H9 (cell line): ENCODE measurements at regions not wholly inside any gene's neighbourhood (a gene's known extent, or its start where the extent isn't known, plus 50 kb on each side); places are given as distances from the start of the nearest gene placed in this dataset.

Source experiments
- DNase-seq: peaks from one replicate; pipeline ENCODE4 v3.0.0-alpha.2; 2017
- H2AFZ ChIP-seq: one replicate; pipeline ENCODE4 v1.6.1; 2013; ENCODE audit warnings: mild to moderate bottlenecking, low read length, control low read depth, moderate library complexity
- H2AK5ac ChIP-seq: 2 replicates; pipeline ENCODE4 v1.6.1; 2013; ENCODE audit warnings: low read length, control low read depth, mixed read lengths; ENCODE audit not compliant: insufficient read length
- H2BK120ac ChIP-seq: one replicate; pipeline ENCODE4 v1.6.1; 2013; ENCODE audit warnings: low read depth, mild to moderate bottlenecking, low read length, control low read depth, inconsistent platforms; ENCODE audit not compliant: poor library complexity, severe bottlenecking
- H2BK12ac ChIP-seq: 2 replicates; pipeline ENCODE4 v1.6.1; 2013; ENCODE audit warnings: low read length, control low read depth, mixed read lengths, low read depth; ENCODE audit not compliant: insufficient read length
- H2BK15ac ChIP-seq: 2 replicates; pipeline ENCODE4 v1.6.1; 2013; ENCODE audit warnings: low read depth, low read length, control low read depth
- H2BK20ac ChIP-seq: one replicate; pipeline ENCODE4 v1.6.1; 2013; ENCODE audit warnings: low read depth, mild to moderate bottlenecking, low read length, control low read depth, inconsistent platforms; ENCODE audit not compliant: poor library complexity, severe bottlenecking
- H2BK5ac ChIP-seq: 2 replicates; pipeline ENCODE4 v1.6.1; 2013; ENCODE audit warnings: low read length, control low read depth, mixed read lengths; ENCODE audit not compliant: insufficient read length
- H3K14ac ChIP-seq: 2 replicates; pipeline ENCODE4 v1.6.1; 2013; ENCODE audit warnings: low read length, control low read depth; ENCODE audit not compliant: insufficient read depth
- H3K18ac ChIP-seq: 2 replicates; pipeline ENCODE4 v1.6.1; 2013; ENCODE audit warnings: low read depth, mild to moderate bottlenecking, mixed read lengths, low read length, control low read depth; ENCODE audit not compliant: insufficient read length
- H3K23ac ChIP-seq: 2 replicates; pipeline ENCODE4 v1.6.1; 2013; ENCODE audit warnings: low read length, control low read depth, mixed read lengths, low read depth; ENCODE audit not compliant: insufficient read length
- H3K23me2 ChIP-seq: 2 replicates; pipeline ENCODE4 v1.6.1; 2013; ENCODE audit warnings: low read depth, mild to moderate bottlenecking, mixed read lengths, low read length, control low read depth; ENCODE audit not compliant: insufficient read length, poor library complexity, severe bottlenecking
- H3K27ac ChIP-seq: 2 replicates; pipeline ENCODE4 v1.5.1; 2013; ENCODE audit warnings: low read length, control low read depth, mixed read lengths, low read depth; ENCODE audit not compliant: insufficient read length
- H3K27me3 ChIP-seq: 2 replicates; pipeline ENCODE4 v1.6.1; 2013; ENCODE audit warnings: low read length, control low read depth, inconsistent platforms; ENCODE audit not compliant: insufficient read depth
- H3K4ac ChIP-seq: 2 replicates; pipeline ENCODE4 v1.6.1; 2013; ENCODE audit warnings: low read depth, mild to moderate bottlenecking, control low read depth, inconsistent platforms, low read length, moderate library complexity
- H3K4me1 ChIP-seq: 2 replicates; pipeline ENCODE4 v1.6.1; 2013; ENCODE audit warnings: low read length, control low read depth, inconsistent platforms; ENCODE audit not compliant: insufficient read depth
- H3K4me2 ChIP-seq: 2 replicates; pipeline ENCODE4 v1.6.1; 2013; ENCODE audit warnings: low read length, control low read depth, mixed read lengths; ENCODE audit not compliant: insufficient read length, insufficient read depth
- H3K56ac ChIP-seq: 2 replicates; pipeline ENCODE4 v1.6.1; 2013; ENCODE audit warnings: low read depth, mild to moderate bottlenecking, mixed read lengths, low read length, control low read depth; ENCODE audit not compliant: insufficient read length
- H3K79me1 ChIP-seq: 2 replicates; pipeline ENCODE4 v1.6.1; 2013; ENCODE audit warnings: low read depth, mild to moderate bottlenecking, moderate library complexity, low read length, control low read depth, inconsistent platforms; ENCODE audit not compliant: insufficient read depth, poor library complexity, severe bottlenecking
- H3K79me2 ChIP-seq: 2 replicates; pipeline ENCODE4 v1.6.1; 2013; ENCODE audit warnings: low read length, control low read depth, inconsistent platforms; ENCODE audit not compliant: insufficient read depth
- H3K9ac ChIP-seq: 2 replicates; pipeline ENCODE4 v1.6.1; 2013; ENCODE audit warnings: low read length, control low read depth, mixed read lengths; ENCODE audit not compliant: insufficient read length; ENCODE audit errors: extremely low read depth
- H3K9me3 ChIP-seq: one replicate; pipeline ENCODE4 v1.6.1; 2013; ENCODE audit warnings: low read depth, low read length, inconsistent platforms; ENCODE audit not compliant: control insufficient read depth
- H3T11ph ChIP-seq: one replicate; pipeline ENCODE4 v1.6.1; 2013; ENCODE audit warnings: mild to moderate bottlenecking, low read length, control low read depth, inconsistent platforms
- H4K20me1 ChIP-seq: one replicate; pipeline ENCODE4 v1.6.1; 2013; ENCODE audit not compliant: control insufficient read depth, insufficient read length, insufficient read depth
- H4K5ac ChIP-seq: 2 replicates; pipeline ENCODE4 v1.6.1; 2013; ENCODE audit warnings: low read depth, mild to moderate bottlenecking, mixed read lengths, low read length, control low read depth; ENCODE audit not compliant: insufficient read length
- H4K8ac ChIP-seq: replicated peaks from 2 replicates; pipeline ENCODE4 v1.6.1; 2013; ENCODE audit warnings: low read length, control low read depth, mixed read lengths, low read depth; ENCODE audit not compliant: insufficient read length
- H4K91ac ChIP-seq: 2 replicates; pipeline ENCODE4 v1.6.1; 2013; ENCODE audit warnings: low read depth, mild to moderate bottlenecking, moderate library complexity, mixed read lengths, low read length, control low read depth; ENCODE audit not compliant: insufficient read length
- H3K27ac Mint-ChIP-seq, 3 experiments: 2 replicates in 2 of 3; 3 replicates in 1 of 3; pipeline ENCODE4 v1.8.0; 2020 to 2021; ENCODE audit warnings: mixed read lengths in 3 of 3, mild to moderate bottlenecking in 1 of 3, moderate library complexity in 1 of 3
- H3K27me3 Mint-ChIP-seq: 2 replicates; pipeline ENCODE4 v1.8.0; 2021; ENCODE audit warnings: low read depth, mild to moderate bottlenecking, moderate library complexity, mixed read lengths
- H3K36me3 Mint-ChIP-seq, 3 experiments: 2 replicates in 2 of 3; 3 replicates in 1 of 3; pipeline ENCODE4 v1.8.0; 2020 to 2021; ENCODE audit warnings: low read depth in 3 of 3, mixed read lengths in 3 of 3; ENCODE audit not compliant: insufficient read depth in 1 of 3
- H3K4me1 Mint-ChIP-seq, 2 experiments: 2 replicates each; pipeline ENCODE4 v1.8.0; 2020; ENCODE audit warnings: mixed read lengths in 2 of 2
- H3K4me3 Mint-ChIP-seq, 2 experiments: 2 replicates in 1 of 2; 3 replicates in 1 of 2; pipeline ENCODE4 v1.8.0; 2020 to 2021; ENCODE audit warnings: mild to moderate bottlenecking in 2 of 2, mixed read lengths in 2 of 2, moderate library complexity in 1 of 2
- H3K9me3 Mint-ChIP-seq, 2 experiments: 2 replicates in 1 of 2; 3 replicates in 1 of 2; pipeline ENCODE4 v1.8.0; 2020; ENCODE audit warnings: mild to moderate bottlenecking in 2 of 2, mixed read lengths in 2 of 2, moderate library complexity in 1 of 2
- CTCF ChIP-seq: fragments of 200-600 bp; sonication (generic); conservative IDR thresholded peaks from 3 replicates; pipeline ENCODE4 v1.8.0; 2021; ENCODE audit warnings: antibody characterized with exemption, mild to moderate bottlenecking
- WGBS: extraction: QIAGEN DNeasy Blood & Tissue Kit; methylation state at CpG from one replicate; pipeline ENCODE4 v1.1.7; 2013; ENCODE audit warnings: missing lambda C conversion rate, low lambda C conversion rate, mixed read lengths; ENCODE audit not compliant: insufficient read length; ENCODE audit errors: extremely low coverage; 5-methylcytosine and 5-hydroxymethylcytosine counted together

DNA sequence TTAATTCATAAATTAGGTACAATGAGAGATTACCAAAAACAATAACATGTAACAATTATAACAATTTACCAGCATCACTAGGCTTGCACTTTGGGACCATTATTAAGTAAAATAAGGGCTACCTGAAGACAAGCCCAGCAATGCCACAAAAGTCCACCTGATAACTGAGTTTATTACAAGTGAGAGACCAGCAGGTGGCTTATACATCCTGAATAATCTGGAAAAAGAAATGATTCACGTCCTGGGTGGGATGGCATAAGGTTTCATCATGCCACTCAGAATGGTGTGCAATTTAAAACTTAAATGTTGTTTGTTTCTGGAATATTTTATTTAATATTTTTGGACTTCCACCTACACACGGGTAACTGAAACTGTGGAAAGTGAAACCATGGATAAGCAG, 1287.1 kb upstream of the GBE1 start:
- no peak overlapping the region for H3K27ac Mint-ChIP-seq
- Histone ChIP-seq H3K9me3 (no peaks in the 10 kb centered on the region), H3K9ac (no peak overlapping the region), H2BK15ac (no peak overlapping the region), H2AK5ac (no peak overlapping the region), H3K4ac (no peak overlapping the region), H3K27me3 (no peaks in the 10 kb centered on the region), H2BK12ac (no peak overlapping the region), H3K79me1 (no peaks in the 10 kb centered on the region), H3K23ac (no peak overlapping the region), H2AFZ (no peak overlapping the region), H3K4me2 (no peak overlapping the region), H4K8ac (no peak overlapping the region), H3K79me2 (no peaks in the 10 kb centered on the region), H3K18ac (no peak overlapping the region), H4K5ac (no peak overlapping the region), H3K27ac (no peak overlapping the region), H2BK20ac (no peak overlapping the region), H3T11ph (no peak overlapping the region), H4K91ac (no peak overlapping the region), H3K56ac (no peak overlapping the region), H2BK5ac (no peak overlapping the region), H4K20me1 (no peaks in the 10 kb centered on the region), H3K23me2 (no peaks in the 10 kb centered on the region), H2BK120ac (no peak overlapping the region), H3K4me1 (no peaks in the 10 kb centered on the region), H3K14ac (no peak overlapping the region)
- no peaks in the 10 kb centered on the region for H3K27me3 Mint-ChIP-seq
- no peak for TF ChIP-seq CTCF
- H3K4me3 Mint-ChIP-seq: no peak overlapping the region
- no CpG with 5 or more reads among the region's 2 CpGs for WGBS
- no peaks in the 10 kb centered on the region; a peak in 1 of 5 replicates for H3K9me3 Mint-ChIP-seq
- H3K4me1 Mint-ChIP-seq: no peaks in the 10 kb centered on the region
- H3K36me3 Mint-ChIP-seq: no peaks in the 10 kb centered on the region
- no peak for DNase-seq
